Stimulated activated memory B cell treated with anti-CD40 and anti-IgM and Interleukin-4, amounts not matched to agents 10 μg/mL and 1 μg/mL and 100 μg/mL, for 72 hours (primary cell): ENCODE measurements at regions not wholly inside any gene's neighbourhood (a gene's known extent, or its start where the extent isn't known, plus 50 kb on each side); places are given as distances from the start of the nearest gene placed in this dataset.

ENCODE experiments used
- ATAC-seq: fragments of 150-1000 bp; cut with Tn5 transposase; 2 replicates; pipeline ENCODE4 v1.10.0; 2021
- H3K27ac Mint-ChIP-seq: one replicate; pipeline ENCODE4 v1.8.0; 2022; ENCODE audit warnings: mild to moderate bottlenecking, mixed read lengths
- H3K27me3 Mint-ChIP-seq: one replicate; pipeline ENCODE4 v1.8.0; 2022; ENCODE audit warnings: mixed read lengths
- H3K36me3 Mint-ChIP-seq: one replicate; pipeline ENCODE4 v1.8.0; 2022; ENCODE audit warnings: mixed read lengths
- H3K4me1 Mint-ChIP-seq: one replicate; pipeline ENCODE4 v1.8.0; 2022; ENCODE audit warnings: mixed read lengths
- H3K4me3 Mint-ChIP-seq: one replicate; pipeline ENCODE4 v1.8.0; 2022; ENCODE audit warnings: mild to moderate bottlenecking, moderate library complexity, mixed read lengths
- H3K9me3 Mint-ChIP-seq: one replicate; pipeline ENCODE4 v1.8.0; 2022; ENCODE audit warnings: mixed read lengths

GRCh38 chr11:81916451-81916850 lies 817.2 kb downstream of the FAM181B start:
- no peaks in the 10 kb centered on the region for H3K36me3 Mint-ChIP-seq

GRCh38 chr11:81915045-81915444 lies 818.6 kb downstream of the FAM181B start:
- no peak overlapping the region for H3K4me3 Mint-ChIP-seq
- H3K27ac Mint-ChIP-seq: no peak overlapping the region
- no peaks in the 10 kb centered on the region for H3K27me3 Mint-ChIP-seq
- no peaks in the 10 kb centered on the region for H3K4me1 Mint-ChIP-seq
- no peaks in the 10 kb centered on the region for H3K36me3 Mint-ChIP-seq
- peaks cover 2% of the 10 kb centered on the region for H3K9me3 Mint-ChIP-seq
- ATAC-seq: no peak

More at GRCh38 chr11:81916451-81916850, 817.2 kb downstream of the FAM181B start:
- H3K9me3 Mint-ChIP-seq: peaks cover 2% of the 10 kb centered on the region
- H3K27me3 Mint-ChIP-seq: no peaks in the 10 kb centered on the region
- no peak overlapping the region for H3K4me3 Mint-ChIP-seq
- no peak overlapping the region for H3K27ac Mint-ChIP-seq
- H3K4me1 Mint-ChIP-seq: no peaks in the 10 kb centered on the region
- no peak for ATAC-seq

- peaks cover 2% of the 10 kb centered on the region for H3K9me3 Mint-ChIP-seq
- no peaks in the 10 kb centered on the region for H3K36me3 Mint-ChIP-seq
- no peaks in the 10 kb centered on the region for H3K4me1 Mint-ChIP-seq
- no peak overlapping the region for H3K27ac Mint-ChIP-seq
- no peaks in the 10 kb centered on the region for H3K27me3 Mint-ChIP-seq
- no peak overlapping the region for H3K4me3 Mint-ChIP-seq
- ATAC-seq: no peak
Measured at GRCh38 chr11:81913793-81914192, 819.9 kb downstream of the FAM181B start.

GRCh38 chr11:81907996-81908395 lies 825.7 kb downstream of the FAM181B start:
- Mint-ChIP-seq H3K27ac (no peak overlapping the region), H3K4me1 (peaks cover 11% of the 10 kb centered on the region), H3K36me3 (no peaks in the 10 kb centered on the region), H3K27me3 (no peaks in the 10 kb centered on the region), H3K9me3 (no peaks in the 10 kb centered on the region), H3K4me3 (no peak overlapping the region)
- ATAC-seq: no peak

- ATAC-seq: no peak
- H3K27ac Mint-ChIP-seq: no peak overlapping the region
- peaks cover 10% of the 10 kb centered on the region for H3K4me1 Mint-ChIP-seq
- H3K4me3 Mint-ChIP-seq: no peak overlapping the region
- H3K27me3 Mint-ChIP-seq: no peaks in the 10 kb centered on the region
- no peaks in the 10 kb centered on the region for H3K36me3 Mint-ChIP-seq
- peaks cover 2% of the 10 kb centered on the region for H3K9me3 Mint-ChIP-seq
Measured at GRCh38 chr11:81899156-81899555, 834.5 kb downstream of the FAM181B start.

- Mint-ChIP-seq H3K4me1 (no peaks in the 10 kb centered on the region), H3K4me3 (no peak overlapping the region), H3K27ac (no peak overlapping the region), H3K27me3 (no peaks in the 10 kb centered on the region), H3K36me3 (no peaks in the 10 kb centered on the region), H3K9me3 (peaks cover 2% of the 10 kb centered on the region)
- ATAC-seq: no peak
Measured at GRCh38 chr11:81897639-81898038, 836.0 kb downstream of the FAM181B start.

GRCh38 chr11:81895258-81895657 lies 838.4 kb downstream of the FAM181B start:
- H3K4me3 Mint-ChIP-seq: no peak overlapping the region
- H3K27me3 Mint-ChIP-seq: no peaks in the 10 kb centered on the region
- no peak for ATAC-seq
- no peaks in the 10 kb centered on the region for H3K9me3 Mint-ChIP-seq
- H3K36me3 Mint-ChIP-seq: no peaks in the 10 kb centered on the region
- H3K27ac Mint-ChIP-seq: no peak overlapping the region
- H3K4me1 Mint-ChIP-seq: no peaks in the 10 kb centered on the region

GRCh38 chr11:81892770-81893635 lies 840.7 kb downstream of the FAM181B start:
- Mint-ChIP-seq H3K4me1 (no peaks in the 10 kb centered on the region), H3K9me3 (peaks cover 4% of the 10 kb centered on the region), H3K27ac (no peak overlapping the region), H3K36me3 (no peaks in the 10 kb centered on the region), H3K27me3 (no peaks in the 10 kb centered on the region), H3K4me3 (no peak overlapping the region)
- ATAC-seq: peak; percentile 53

GRCh38 chr11:81888391-81888790 lies 845.3 kb downstream of the FAM181B start:
- H3K27ac Mint-ChIP-seq: no peak overlapping the region
- H3K4me1 Mint-ChIP-seq: no peaks in the 10 kb centered on the region
- no peak overlapping the region for H3K4me3 Mint-ChIP-seq
- H3K9me3 Mint-ChIP-seq: peaks cover 4% of the 10 kb centered on the region
- ATAC-seq: no peak
- no peaks in the 10 kb centered on the region for H3K36me3 Mint-ChIP-seq
- peaks cover 2% of the 10 kb centered on the region for H3K27me3 Mint-ChIP-seq

GRCh38 chr11:81887671-81888070 lies 846.0 kb downstream of the FAM181B start:
- H3K27me3 Mint-ChIP-seq: peaks cover 9% of the 10 kb centered on the region
- ATAC-seq: no peak
- peaks cover 4% of the 10 kb centered on the region for H3K9me3 Mint-ChIP-seq
- no peaks in the 10 kb centered on the region for H3K36me3 Mint-ChIP-seq
- H3K27ac Mint-ChIP-seq: no peak overlapping the region
- no peaks in the 10 kb centered on the region for H3K4me1 Mint-ChIP-seq
- H3K4me3 Mint-ChIP-seq: no peak overlapping the region

- Mint-ChIP-seq H3K27me3 (peaks cover 15% of the 10 kb centered on the region), H3K4me3 (no peak overlapping the region), H3K9me3 (peaks cover 4% of the 10 kb centered on the region), H3K36me3 (no peaks in the 10 kb centered on the region), H3K4me1 (no peaks in the 10 kb centered on the region), H3K27ac (no peak overlapping the region)
- no peak for ATAC-seq
Measured at GRCh38 chr11:81886406-81887075, 847.1 kb downstream of the FAM181B start.

- ATAC-seq: no peak
- Mint-ChIP-seq H3K4me3 (no peak overlapping the region), H3K27ac (no peak overlapping the region), H3K36me3 (no peaks in the 10 kb centered on the region), H3K27me3 (no peaks in the 10 kb centered on the region), H3K4me1 (peaks cover 21% of the 10 kb centered on the region), H3K9me3 (no peaks in the 10 kb centered on the region)
Measured at GRCh38 chr11:81874635-81875034, 859.0 kb downstream of the FAM181B start.

GRCh38 chr11:81870815-81871214 lies 862.8 kb downstream of the FAM181B start:
- Mint-ChIP-seq H3K27me3 (no peaks in the 10 kb centered on the region), H3K4me1 (peaks cover 29% of the 10 kb centered on the region), H3K4me3 (no peak overlapping the region), H3K9me3 (peaks cover 6% of the 10 kb centered on the region), H3K27ac (no peak overlapping the region), H3K36me3 (no peaks in the 10 kb centered on the region)
- ATAC-seq: no peak

- H3K4me1 Mint-ChIP-seq: peaks cover 24% of the 10 kb centered on the region
- H3K27ac Mint-ChIP-seq: peak overlapping the region; percentile 50
- peaks cover 6% of the 10 kb centered on the region for H3K9me3 Mint-ChIP-seq
- peak; percentile 80 for ATAC-seq
- H3K36me3 Mint-ChIP-seq: no peaks in the 10 kb centered on the region
- peak overlapping the region; percentile 47 for H3K4me3 Mint-ChIP-seq
- no peaks in the 10 kb centered on the region for H3K27me3 Mint-ChIP-seq
Measured at GRCh38 chr11:81870066-81870412, 863.6 kb downstream of the FAM181B start.

GRCh38 chr11:81869351-81870065 lies 864.2 kb downstream of the FAM181B start:
- ATAC-seq: peak; percentile 98
- Mint-ChIP-seq H3K27me3 (no peaks in the 10 kb centered on the region), H3K4me3 (peak overlapping the region; percentile 47), H3K9me3 (peaks cover 6% of the 10 kb centered on the region), H3K36me3 (no peaks in the 10 kb centered on the region), H3K4me1 (peaks cover 20% of the 10 kb centered on the region), H3K27ac (peak overlapping the region; percentile 50)
